ENCODE measurements at regions not wholly inside any gene's neighbourhood (a gene's known extent, or its start where the extent isn't known, plus 50 kb on each side); places are given as distances from the start of the nearest gene placed in this dataset.

DNA sequence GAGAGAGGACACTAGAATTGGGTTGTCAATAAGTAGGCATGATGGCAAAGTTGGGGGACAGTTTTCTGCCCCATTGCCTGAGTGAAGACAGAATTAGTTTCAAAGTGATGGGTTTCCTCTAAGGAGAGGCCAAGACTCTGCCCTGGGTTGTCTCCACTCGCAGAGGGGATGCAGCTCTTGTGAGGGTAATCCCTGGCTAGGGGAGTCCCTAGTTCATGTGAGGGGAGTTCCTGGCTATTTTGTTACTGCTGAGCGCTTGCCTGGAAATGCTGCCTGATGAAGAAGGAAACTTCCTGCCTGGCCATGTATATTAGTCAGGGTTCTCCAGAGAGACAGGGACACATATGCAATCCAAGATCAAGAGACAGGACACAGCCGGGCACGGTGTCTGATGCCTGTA, 501.5 kb downstream of the BCL11A start:
- DNase-seq (ENCODE audit: low read depth): no peak

DNA sequence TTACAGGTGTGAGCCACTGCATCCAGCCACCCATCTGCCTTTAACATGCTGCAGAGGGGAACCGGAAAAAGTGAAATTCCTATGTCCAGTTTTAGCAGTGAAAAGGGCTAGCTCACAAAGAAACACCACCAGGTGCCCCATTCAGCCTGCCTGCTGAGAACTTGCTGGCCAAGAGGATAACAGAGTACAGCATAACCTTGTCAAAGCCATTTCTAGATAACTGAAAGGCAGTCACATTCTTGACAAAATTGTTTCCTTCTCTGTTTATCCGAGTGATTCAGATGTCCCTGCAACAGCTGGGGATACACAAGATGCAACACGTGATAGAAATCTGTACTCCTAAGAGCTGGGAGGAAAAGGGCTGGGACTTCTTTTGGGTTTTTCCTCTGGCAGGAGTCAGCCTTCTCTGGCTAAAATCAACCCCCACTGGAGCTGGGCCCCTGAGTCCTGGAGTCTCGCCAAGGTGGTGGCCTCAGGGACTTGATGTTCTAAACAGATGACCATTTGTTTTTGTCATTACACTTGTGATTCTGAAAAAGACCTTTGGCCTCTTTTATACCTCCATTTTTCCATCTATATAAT, 505.4 kb downstream of the BCL11A start:
- no peak for DNase-seq (ENCODE audit: low read depth)

DNA sequence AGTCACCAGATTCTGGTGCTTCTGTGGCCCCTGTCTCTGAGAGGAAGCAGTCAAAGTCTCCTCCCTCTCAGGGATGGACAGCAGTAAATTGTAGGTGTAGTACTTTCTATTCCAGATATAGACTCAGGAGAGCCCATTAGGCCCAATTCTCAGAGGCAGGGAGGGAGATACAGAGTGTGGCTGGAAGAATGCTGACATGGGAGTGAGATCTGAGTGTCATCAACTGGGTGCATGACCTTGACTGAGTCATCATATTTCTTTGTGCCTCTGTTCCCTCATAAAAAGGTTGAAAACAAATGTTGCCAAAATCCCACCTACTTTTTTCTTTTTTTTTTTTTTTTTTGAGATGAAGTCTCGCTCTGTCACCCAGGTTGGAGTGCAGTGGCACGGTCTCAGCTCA, 506.1 kb downstream of the BCL11A start:
- DNase-seq (ENCODE audit: low read depth): no peak

DNA sequence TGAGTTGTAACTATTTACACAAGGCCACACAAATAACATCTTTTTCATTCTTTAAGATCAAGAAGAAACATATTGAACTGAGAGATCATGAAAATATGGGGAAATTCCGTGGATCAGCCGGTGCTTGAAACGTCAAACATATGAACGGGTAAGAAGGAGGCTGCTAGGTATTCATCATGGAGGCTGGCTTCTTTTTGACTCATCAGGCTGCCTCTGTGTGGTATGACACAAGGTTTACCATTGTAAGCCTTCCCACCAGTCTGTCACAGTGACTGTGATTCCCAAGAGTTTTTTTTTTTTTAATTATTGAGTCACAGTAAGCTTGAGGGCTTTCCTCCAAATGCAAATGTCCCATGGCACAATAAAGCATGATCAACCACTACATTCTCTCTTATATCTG, 506.9 kb downstream of the BCL11A start:
- no peak for DNase-seq (ENCODE audit: low read depth)

DNA sequence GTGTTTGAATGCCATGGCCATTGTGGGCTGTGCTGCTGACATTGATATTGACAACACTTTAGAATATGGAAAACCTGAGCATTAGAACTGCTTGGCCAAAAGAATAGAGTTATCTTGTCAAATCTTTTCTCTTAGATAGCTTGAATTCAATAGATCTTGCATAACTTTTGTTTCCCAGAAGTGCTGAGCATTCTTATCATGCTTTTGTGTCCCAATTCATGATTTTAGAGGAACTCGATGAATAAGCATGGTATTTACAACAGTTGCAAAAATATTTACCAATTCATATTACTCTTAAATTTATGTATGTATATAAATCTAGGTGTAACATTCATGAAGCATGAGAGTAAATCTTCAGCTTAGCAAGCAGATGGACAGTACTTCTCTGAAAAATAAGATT, 508.0 kb downstream of the BCL11A start:
- DNase-seq (ENCODE audit: low read depth): no peak

DNA sequence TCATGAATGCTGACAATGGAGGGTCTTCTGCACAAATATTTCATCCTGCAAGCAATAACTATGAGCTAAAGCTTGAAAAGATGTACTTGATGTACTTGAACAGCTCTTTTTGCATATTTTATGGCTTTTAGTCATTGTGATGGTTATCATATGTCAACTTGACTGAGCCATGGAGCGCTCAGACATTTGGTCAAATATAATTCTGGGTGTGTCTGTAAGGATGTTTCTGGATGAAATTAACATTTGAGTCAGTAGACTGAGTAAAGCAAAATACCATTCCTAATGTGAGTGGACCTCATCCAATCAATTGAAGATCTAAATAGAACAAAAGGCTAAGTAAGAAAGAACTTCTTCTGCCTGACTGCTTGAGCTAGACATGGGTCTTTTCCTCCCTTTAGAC, 509.0 kb downstream of the BCL11A start:
- DNase-seq (ENCODE audit: low read depth): no peak

DNA sequence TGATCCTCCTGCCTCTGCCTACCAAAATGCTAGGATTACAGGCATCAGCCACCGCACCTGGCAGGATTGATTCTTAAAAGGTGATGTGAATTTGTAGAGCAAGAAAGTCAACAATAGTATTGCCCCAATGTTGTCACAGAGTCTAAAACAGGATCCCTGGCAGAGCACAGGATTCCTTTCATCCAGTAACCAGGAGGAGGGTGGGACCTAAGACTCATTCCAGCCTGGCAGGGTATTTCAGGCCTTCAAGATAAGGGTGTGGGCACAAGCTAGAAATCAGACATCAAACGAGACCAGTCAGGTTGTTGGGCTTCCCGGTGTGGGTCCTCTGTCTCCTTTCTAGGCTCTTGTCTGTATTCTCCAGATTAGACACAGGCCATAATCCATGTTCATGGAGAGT, 511.4 kb downstream of the BCL11A start:
- DNase-seq (ENCODE audit: low read depth): no peak

DNA sequence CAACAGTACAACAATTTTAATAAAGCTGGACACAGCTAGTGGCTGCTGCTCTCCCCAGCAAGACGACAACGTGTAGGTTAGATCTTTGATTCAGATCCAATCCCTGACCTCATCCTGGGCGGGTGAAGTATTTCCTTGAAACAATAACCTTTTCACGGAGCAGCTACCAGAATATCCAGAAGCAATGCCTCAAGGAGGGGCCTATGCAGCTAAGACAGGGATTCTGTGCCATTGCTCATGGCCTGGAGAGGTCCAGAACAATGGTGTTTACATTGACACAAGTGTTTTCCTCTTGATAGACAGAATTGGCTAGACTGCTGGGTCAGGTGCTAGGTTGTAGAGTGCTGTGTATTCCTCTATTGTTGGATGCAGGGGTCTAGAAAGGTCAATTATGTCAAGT, 520.1 kb downstream of the BCL11A start:
- DNase-seq (ENCODE audit: low read depth): no peak

DNA sequence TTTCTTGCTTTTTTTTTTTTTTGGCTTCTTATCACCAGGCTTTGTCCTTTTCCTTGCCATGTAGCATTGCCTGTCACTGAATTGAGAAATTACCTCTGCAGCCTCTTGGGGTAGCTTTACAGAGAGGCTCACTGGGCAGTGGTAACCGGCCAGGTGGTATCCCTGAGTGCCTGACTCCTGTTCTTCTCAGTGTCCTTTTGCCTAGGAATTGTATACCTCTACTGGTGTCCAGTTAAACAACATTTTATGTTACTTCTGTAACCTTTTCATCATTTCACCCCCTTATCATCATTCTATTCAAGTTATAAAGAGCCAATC, 523.9 kb downstream of the BCL11A start:
- no peak for DNase-seq (ENCODE audit: low read depth)

DNA sequence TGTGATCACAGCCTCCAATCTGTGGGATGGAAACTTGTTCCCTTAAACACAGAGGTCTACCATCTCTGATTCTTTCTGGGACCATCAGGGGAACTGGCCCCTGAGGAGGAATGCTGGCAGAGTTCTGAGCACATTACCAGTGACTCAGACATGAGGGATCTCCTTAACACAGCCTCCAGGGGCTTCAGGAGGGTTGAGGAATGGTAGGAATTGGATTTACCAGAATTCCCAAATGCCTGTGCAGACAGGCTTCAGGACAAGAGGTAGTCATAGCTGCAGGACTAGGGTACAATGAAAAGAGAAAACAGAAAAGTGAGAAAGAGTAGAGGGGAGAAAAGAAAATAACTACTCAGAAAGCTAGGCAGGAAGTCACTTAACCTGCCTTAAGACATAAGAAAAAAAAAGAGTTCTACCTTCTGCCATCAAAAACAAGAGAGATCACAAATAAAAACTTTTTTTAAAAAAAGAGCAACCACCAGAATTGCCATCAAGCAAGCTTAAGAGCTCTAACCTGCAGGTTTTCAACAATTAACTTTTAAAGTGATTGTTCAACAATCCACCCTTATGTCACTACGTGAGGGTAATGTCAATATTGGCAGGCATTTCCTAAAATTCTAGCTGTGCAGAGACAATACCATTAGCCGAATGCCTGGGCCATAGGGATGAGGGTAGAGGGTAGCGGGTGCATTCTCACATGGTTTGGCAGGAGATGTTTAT, 524.4 kb downstream of the BCL11A start:
- DNase-seq (ENCODE audit: low read depth): peak; percentile 1

DNA sequence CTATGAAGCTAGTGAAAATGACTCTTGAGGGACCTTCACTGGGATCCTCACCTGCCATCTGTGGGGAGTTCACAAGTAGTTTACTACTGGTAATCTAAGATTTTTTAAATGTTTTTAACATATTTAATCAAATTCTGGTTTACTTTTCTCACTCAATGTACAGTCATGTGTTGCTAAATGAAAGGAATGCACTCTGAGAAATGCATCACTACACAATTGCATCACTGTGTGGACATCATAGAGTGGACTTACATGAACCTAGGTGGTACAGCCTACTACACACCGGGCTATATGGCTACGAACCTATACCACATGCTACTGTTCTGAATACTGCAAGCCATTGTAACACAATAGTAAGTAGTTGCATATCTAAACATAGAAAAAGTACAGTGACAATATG, 528.0 kb downstream of the BCL11A start:
- no peak for DNase-seq (ENCODE audit: low read depth)

DNA sequence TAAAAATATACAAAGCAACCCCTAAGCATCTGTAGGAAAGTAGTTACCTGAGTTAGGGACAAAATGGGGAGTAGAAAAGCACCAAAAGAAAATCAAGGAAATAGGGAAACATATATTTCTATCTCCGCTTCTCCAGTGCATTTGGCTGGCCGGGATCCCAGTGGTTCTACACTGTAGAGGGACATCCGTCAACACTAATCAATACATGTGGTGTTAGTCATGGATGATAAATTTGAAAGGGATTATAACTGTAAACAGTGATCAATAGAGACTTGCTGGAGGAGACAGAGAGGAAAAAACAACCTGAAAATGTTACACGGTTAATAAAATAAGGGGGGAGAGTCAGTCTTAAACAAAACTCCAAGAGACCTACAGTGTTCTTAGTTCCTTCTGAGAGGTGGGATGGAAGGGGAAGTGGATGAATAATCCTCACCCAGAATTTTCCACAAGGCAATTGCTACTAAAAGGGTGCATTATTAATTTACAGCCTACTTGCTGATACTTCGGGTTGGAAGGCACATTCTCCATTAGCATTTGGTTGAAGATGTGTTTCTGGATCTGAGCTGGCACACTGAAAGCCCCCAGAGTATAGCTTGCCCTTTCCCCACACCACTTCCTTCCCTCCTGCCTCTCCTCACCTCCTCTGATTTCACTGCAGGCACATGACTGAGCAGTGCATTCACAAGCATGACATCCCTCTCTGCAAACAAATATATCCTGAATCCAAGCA, 530.0 kb downstream of the BCL11A start:
- DNase-seq (ENCODE audit: low read depth): no peak

DNA sequence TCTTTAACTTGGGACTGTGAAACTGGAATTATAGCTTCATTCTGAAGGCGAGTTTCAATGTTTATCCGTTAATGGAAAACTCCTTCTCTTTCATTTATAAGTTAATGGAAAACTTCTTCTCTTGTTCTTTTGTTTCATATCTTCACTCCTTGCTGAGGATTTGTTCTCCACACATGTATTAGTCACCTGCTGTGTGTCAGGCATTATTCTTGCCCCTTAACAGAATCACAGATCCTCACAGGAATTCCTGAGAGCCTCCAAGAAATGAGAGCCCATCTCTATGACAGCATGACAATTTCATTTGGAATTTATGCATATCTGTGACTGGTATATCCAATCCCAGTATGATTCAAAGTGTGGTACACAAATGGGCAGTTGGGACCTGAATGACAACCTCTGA, 545.8 kb downstream of the BCL11A start:
- no peak for DNase-seq (ENCODE audit: low read depth)

DNA sequence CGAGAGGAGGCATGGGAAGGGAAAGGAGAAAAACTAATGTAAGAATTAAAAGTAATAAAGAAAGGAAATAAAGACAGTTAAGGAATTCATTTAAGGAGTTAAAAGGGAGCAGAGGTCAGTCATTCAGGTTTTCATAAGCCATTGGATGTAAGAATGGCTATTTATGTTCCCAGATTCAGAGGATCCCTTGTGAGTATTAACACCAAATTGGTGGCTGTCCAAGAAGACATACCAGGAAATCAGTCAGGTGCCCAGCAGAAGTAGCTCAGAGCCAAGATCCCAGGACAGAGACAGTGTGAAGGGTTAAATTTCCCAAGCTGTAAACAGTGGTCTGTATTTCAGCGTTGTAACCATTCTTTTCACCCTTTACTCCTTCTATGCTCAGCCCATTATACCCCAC, 550.4 kb downstream of the BCL11A start:
- no peak for DNase-seq (ENCODE audit: low read depth)

DNA sequence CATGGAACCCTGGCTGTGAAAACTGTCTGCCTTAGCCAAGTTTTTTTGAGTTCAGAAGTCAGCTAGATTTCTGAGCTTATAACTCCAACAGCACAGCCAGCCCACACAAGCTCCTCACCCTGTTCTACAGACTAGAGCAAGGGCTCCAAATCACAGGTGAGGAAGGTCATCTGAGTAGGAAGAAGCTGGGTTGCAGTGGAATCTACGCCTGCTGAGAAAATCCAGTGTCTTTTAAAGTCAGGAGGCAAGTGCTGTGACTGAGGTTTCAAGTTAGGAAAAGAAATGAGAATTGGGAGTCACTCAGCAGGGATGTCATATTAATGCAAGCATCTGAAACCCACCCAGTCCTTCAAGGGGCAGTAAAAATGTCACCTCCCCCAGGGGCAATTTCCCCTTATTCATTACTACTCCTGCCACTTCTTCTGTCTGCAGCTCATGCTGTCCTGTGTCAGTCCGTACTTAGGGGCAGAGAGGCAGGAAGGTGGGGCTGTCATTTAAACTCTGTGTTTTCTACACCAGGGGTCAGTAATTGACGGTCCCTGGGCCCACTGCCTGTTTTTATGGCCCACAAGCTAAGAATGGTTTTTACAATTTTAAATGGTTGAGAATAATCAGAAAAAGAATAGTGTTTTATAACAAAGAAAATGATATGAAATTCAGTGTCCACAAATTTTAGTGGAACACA, 551.1 kb downstream of the BCL11A start:
- DNase-seq (ENCODE audit: low read depth): no peak

DNA sequence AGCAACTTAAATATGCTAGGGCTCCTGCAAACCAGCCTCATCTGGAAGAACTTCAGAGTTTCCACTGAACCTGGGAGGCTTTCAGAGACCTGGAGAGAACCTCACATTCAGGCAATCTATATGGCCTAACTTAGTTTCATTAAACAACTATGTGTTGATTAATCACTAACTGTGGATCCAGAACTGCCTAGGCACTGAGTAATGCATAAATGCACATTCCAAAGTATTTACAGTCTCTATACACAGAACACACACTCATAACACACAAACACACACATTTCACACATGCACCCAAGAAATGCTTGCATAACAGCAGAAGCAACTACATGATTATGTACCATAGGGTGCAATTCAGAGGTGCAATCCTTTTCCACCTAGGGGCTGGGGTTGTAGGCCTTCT, 552.8 kb downstream of the BCL11A start:
- DNase-seq (ENCODE audit: low read depth): no peak

DNA sequence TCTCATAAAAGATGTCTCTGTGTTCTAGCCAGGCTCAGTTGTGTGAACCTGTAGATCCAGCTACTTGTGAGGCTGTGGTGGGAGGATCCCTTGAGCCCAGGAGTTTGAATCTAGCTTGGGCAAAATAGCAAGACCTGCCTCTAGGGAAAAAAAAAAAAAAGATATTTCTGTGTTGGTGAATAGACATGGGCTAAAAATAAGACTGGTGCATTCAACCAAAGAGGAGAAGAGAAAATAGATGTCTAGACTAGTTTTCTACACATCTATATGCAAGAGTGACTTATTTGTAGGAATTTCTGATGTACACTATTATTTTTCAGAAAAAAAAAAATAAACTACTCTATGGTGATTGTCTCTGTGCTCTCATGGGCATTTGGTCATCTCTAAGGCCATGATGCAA, 555.1 kb downstream of the BCL11A start:
- DNase-seq (ENCODE audit: low read depth): no peak

DNA sequence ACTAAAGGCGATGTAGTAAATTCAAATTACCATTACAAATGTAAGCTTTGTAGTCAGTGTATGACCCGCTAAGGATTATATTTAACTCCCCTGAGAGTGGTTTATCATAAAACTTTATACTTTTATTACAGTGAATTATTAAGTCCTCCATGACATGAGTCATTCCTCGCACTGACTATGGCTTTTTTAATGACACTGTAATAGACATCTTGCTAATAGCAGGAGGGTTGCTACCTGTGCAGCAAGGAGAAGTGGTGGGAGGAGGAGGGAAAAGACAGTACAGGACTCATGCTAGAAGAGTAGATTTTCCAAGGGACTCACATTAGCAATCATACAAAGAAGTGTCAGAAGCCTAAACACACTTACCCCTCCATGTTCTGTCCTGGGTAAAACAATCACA, 556.1 kb downstream of the BCL11A start:
- no peak for DNase-seq (ENCODE audit: low read depth)

DNA sequence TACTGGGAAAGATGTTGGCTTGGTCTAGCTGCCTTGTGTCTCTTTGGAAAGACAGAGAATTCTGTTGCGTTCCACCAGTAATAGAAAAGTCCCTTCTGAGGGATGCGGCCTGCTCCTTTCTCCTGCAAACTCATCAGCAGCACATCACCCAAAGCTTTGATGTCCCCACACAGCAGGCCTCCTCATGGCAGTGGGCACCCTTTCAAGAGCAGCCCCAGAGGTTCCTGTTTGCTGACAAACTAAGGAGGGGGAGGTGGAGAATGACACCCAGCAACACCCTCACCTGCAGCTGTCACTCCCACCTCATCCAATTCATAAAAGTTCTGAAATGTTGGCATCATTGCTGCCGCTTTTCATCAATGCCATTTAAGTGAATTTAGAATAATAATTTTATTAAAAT, 556.6 kb downstream of the BCL11A start:
- no peak for DNase-seq (ENCODE audit: low read depth)

DNA sequence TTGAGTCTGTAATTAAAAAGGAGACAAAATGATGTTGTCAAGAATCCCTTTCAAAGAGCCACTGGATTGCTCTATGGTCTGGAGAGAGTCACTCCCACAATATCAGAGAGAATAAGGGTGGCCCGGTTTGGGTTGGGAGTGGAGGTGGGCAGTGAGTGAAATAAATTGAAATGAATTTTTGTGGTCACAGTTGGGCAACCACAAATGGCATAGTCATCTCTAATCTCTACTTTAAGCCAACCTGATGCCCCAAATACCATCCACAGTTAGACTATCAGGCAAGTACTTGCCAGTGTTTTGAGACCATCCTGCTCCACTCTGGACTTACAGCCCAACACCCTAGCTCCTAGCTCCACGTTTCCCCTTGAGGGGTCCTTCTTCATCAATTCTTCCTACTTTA, 559.7 kb downstream of the BCL11A start:
- DNase-seq (ENCODE audit: low read depth): no peak

DNA sequence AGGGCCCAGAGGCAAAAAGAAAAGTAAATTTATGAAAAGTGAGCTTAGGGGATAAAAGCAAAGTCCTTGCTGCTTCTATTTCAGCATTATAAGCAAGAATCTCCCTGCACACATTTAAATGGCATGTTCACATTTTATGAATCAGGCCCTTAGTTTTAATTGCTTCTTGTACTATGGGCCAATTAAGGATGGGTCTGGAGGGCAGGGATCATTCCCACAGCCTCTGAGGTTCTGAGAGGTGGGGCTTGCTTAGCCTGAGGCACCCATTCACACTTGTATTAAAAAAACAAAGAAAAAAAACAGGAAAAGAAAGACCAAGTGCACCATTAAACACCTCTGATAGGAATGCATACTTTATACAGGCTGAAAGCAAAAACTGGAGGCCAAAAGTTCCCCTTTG, 565.1 kb downstream of the BCL11A start:
- DNase-seq (ENCODE audit: low read depth): no peak

DNA sequence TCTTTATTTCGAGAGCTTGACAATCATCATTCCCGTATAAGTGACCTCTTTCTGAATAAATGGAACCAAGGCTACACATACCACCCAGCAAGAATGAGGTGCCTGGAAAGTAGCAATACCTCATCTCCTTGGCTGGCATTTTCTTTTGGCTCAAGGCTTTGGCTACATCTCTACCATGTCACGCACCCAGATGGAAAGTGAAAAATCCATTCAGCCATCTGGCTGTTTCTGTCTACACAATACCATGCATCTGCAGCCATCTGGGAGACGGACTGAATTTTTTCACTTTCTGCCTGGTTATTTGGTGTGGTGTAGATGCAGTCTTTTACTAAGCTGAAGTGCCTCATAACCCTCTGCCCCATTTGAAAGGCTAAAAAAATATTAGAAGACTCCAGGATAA, 566.9 kb downstream of the BCL11A start:
- no peak for DNase-seq (ENCODE audit: low read depth)

DNA sequence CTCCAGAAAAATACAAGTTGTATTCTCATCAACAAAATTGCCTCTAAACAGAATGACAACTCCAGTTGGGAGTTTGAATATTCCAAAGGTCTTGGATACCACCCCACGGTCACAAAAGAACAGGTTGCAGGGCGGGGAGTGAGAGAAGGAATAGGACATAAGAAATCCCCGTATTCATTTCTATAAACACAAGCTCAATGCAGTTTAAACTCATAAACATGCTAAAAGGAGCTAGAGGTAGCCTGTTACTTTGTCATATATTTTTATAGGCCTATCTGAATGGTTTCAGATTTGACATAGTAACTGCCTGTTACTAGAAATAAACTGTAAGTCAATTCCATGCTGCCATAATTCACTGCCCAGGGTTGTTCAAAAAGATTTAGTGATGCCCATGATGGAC, 567.5 kb downstream of the BCL11A start:
- no peak for DNase-seq (ENCODE audit: low read depth)
